Tibial nerve (tissue), 4 donors: ENCODE measurements at regions not wholly inside any gene's neighbourhood (a gene's known extent, or its start where the extent isn't known, plus 50 kb on each side); places are given as distances from the start of the nearest gene placed in this dataset.

ENCODE experiments used
- DNase-seq, 2 donors: peaks; one replicate each; pipeline ENCODE4 v3.0.0-alpha.2; 2019; ENCODE audit warnings: low spot score in 2 of 2
- H3K27ac ChIP-seq, 4 donors: fragments of 200-600 bp; sonication (generic) in 3 of 4; one replicate each; pipeline ENCODE4 v1.5.1; 2017 to 2019; ENCODE audit warnings: mild to moderate bottlenecking in 1 of 4
- H3K27me3 ChIP-seq, 2 donors: fragments of 200-600 bp; sonication (generic) in 1 of 2; one replicate each; pipeline versions ENCODE4 v1.5.1 to v1.6.0; 2017 to 2019
- H3K36me3 ChIP-seq, 3 donors: fragments of 200-600 bp; sonication (generic); one replicate each; pipeline ENCODE4 v1.5.1; 2018 to 2019
- H3K4me1 ChIP-seq, 4 donors: fragments of 200-600 bp; sonication (generic) in 3 of 4; one replicate each; pipeline ENCODE4 v1.5.1; 2017 to 2019
- H3K4me3 ChIP-seq, 4 donors: fragments of 200-600 bp; sonication (generic) in 3 of 4; one replicate each; pipeline ENCODE4 v1.5.1; 2017 to 2019; ENCODE audit warnings: mild to moderate bottlenecking in 1 of 4, moderate library complexity in 1 of 4
- H3K9me3 ChIP-seq, 4 donors: fragments of 200-600 bp; sonication (generic) in 3 of 4; one replicate each; pipeline ENCODE4 v1.5.1; 2017 to 2019
- CTCF ChIP-seq, 5 experiments: fragments of 200-600 bp in 3 of 5; fragments of 450-650 bp in 2 of 5; sonication (generic) in 3 of 5; IDR thresholded peaks; one replicate each; pipeline ENCODE4 v1.5.1; 2016 to 2019; ENCODE audit warnings: antibody characterized with exemption in 5 of 5, mild to moderate bottlenecking in 3 of 5, moderate library complexity in 2 of 5
- EP300 ChIP-seq, 2 donors: sonication (generic); formaldehyde crosslinking; IDR thresholded peaks; one replicate each; pipeline ENCODE4 v1.6.1; 2017; ENCODE audit warnings: antibody characterized with exemption in 2 of 2, mild to moderate bottlenecking in 1 of 2
- POLR2A ChIP-seq, 2 donors: fragments of 450-650 bp; IDR thresholded peaks; one replicate each; pipeline ENCODE4 v1.6.1; 2017; ENCODE audit warnings: antibody characterized with exemption in 2 of 2, mild to moderate bottlenecking in 2 of 2, moderate library complexity in 2 of 2
- WGBS, 2 donors: methylation state at CpG; one replicate each; pipeline ENCODE4 v1.1.5; 2018; 5-methylcytosine and 5-hydroxymethylcytosine counted together

- TF ChIP-seq EP300 (IDR thresholded peaks at IDR 0.05) (no peak), CTCF (IDR thresholded peaks at IDR 0.05) (no peak), POLR2A (IDR thresholded peaks at IDR 0.05) (no peak)
- Histone ChIP-seq H3K27ac (no peak overlapping the region), H3K4me1 (no peaks in the 10 kb centered on the region), H3K4me3 (no peak overlapping the region), H3K36me3 (no peaks in the 10 kb centered on the region), H3K27me3 (no peaks in the 10 kb centered on the region), H3K9me3 (peaks cover 0 to 3% (median 0%) of the 10 kb centered on the region in 4 donors)
- no peak for DNase-seq
- WGBS, 2 donors = 57% methylated on average over 8 of the region's 8 CpGs
These were observed 167.4 kb upstream of the XYLT1 start for GRCh38 chr16:17638134-17638533.

- 82 to 86% methylated on average over 6 of the region's 6 CpGs for WGBS, 2 donors
- H3K4me1 ChIP-seq = no peaks in the 10 kb centered on the region
- H3K4me3 ChIP-seq = no peak overlapping the region
- peaks cover 0 to 3% (median 0%) of the 10 kb centered on the region in 4 donors for H3K9me3 ChIP-seq
- no peak overlapping the region for H3K27ac ChIP-seq
- no peaks in the 10 kb centered on the region for H3K27me3 ChIP-seq
- DNase-seq = no peak
- H3K36me3 ChIP-seq = no peaks in the 10 kb centered on the region
- no peak for TF ChIP-seq EP300 (IDR thresholded peaks at IDR 0.05)
- TF ChIP-seq POLR2A (IDR thresholded peaks at IDR 0.05) = no peak
- no peak for TF ChIP-seq CTCF (IDR thresholded peaks at IDR 0.05)
These were observed 164.4 kb upstream of the XYLT1 start for GRCh38 chr16:17635183-17635582.

- no peak overlapping the region for H3K4me3 ChIP-seq
- WGBS, 2 donors = 59 to 61% methylated on average over 8 of the region's 8 CpGs
- H3K36me3 ChIP-seq = no peaks in the 10 kb centered on the region
- H3K27me3 ChIP-seq = no peaks in the 10 kb centered on the region
- no peaks in the 10 kb centered on the region for H3K9me3 ChIP-seq
- no peak overlapping the region for H3K27ac ChIP-seq
- TF ChIP-seq EP300 (IDR thresholded peaks at IDR 0.05) = no peak
- no peak for TF ChIP-seq CTCF (IDR thresholded peaks at IDR 0.05)
- TF ChIP-seq POLR2A (IDR thresholded peaks at IDR 0.05) = no peak
- H3K4me1 ChIP-seq = no peaks in the 10 kb centered on the region
- DNase-seq = no peak
These were observed 162.6 kb upstream of the XYLT1 start for GRCh38 chr16:17633181-17633951.

- Histone ChIP-seq H3K4me3 (no peak overlapping the region), H3K9me3 (peaks cover 0 to 3% (median 0%) of the 10 kb centered on the region in 4 donors), H3K4me1 (no peaks in the 10 kb centered on the region), H3K27ac (no peak overlapping the region), H3K36me3 (no peaks in the 10 kb centered on the region), H3K27me3 (no peaks in the 10 kb centered on the region)
- WGBS, 2 donors = 67 to 70% methylated on average over 8 of the region's 8 CpGs
- TF ChIP-seq CTCF (IDR thresholded peaks at IDR 0.05) = no peak
- TF ChIP-seq EP300 (IDR thresholded peaks at IDR 0.05) = no peak
- no peak for TF ChIP-seq POLR2A (IDR thresholded peaks at IDR 0.05)
- DNase-seq = no peak
These were observed 161.9 kb upstream of the XYLT1 start for GRCh38 chr16:17632667-17633066.

- H3K27ac ChIP-seq = no peak overlapping the region
- H3K27me3 ChIP-seq = no peaks in the 10 kb centered on the region
- H3K36me3 ChIP-seq = no peaks in the 10 kb centered on the region
- H3K4me1 ChIP-seq = no peaks in the 10 kb centered on the region
- no peak overlapping the region for H3K4me3 ChIP-seq
- WGBS, 2 donors = 73 to 80% methylated on average over 5 of the region's 5 CpGs
- peaks cover 0 to 26% (median 0%) of the 10 kb centered on the region in 4 donors for H3K9me3 ChIP-seq
- DNase-seq = no peak
- no peak for TF ChIP-seq CTCF (IDR thresholded peaks at IDR 0.05)
- no peak for TF ChIP-seq POLR2A (IDR thresholded peaks at IDR 0.05)
These were observed 159.2 kb upstream of the XYLT1 start for GRCh38 chr16:17629936-17630335.
